Stomach (tissue), 8 donors: ENCODE measurements at regions not wholly inside any gene's neighbourhood (a gene's known extent, or its start where the extent isn't known, plus 50 kb on each side); places are given as distances from the start of the nearest gene placed in this dataset.

Source experiments
- DNase-seq, 2 donors: peaks; one replicate each; pipeline versions ENCODE4 v3.0.0 to v3.0.0-alpha.2; 2013 to 2019
- H3K27ac ChIP-seq, 5 donors: fragments of 200-600 bp in 4 of 5; sonication (generic) in 4 of 5; one replicate each; pipeline ENCODE4 v1.5.1; 2013 to 2019; ENCODE audit warnings: mild to moderate bottlenecking in 1 of 5, moderate library complexity in 1 of 5
- H3K27me3 ChIP-seq, 3 donors: fragments of 200-600 bp; sonication (generic); one replicate each; pipeline ENCODE4 v1.5.1; 2017 to 2019; ENCODE audit warnings: mixed run types in 1 of 3
- H3K36me3 ChIP-seq, 4 donors: fragments of 200-600 bp; sonication (generic); 1 replicate in 3 of 4; 2 replicates in 1 of 4; pipeline ENCODE4 v1.5.1; 2016 to 2019
- H3K4me1 ChIP-seq, 4 donors: fragments of 200-600 bp; sonication (generic); one replicate each; pipeline ENCODE4 v1.5.1; 2016 to 2019
- H3K4me3 ChIP-seq, 4 donors: fragments of 200-600 bp; sonication (generic) in 3 of 4; one replicate each; pipeline ENCODE4 v1.5.1; 2016 to 2019; ENCODE audit warnings: mild to moderate bottlenecking in 1 of 4
- H3K9me3 ChIP-seq, 4 donors: fragments of 200-600 bp; sonication (generic); one replicate each; pipeline ENCODE4 v1.5.1; 2016 to 2019
- EP300 ChIP-seq: sonication (generic); formaldehyde crosslinking; IDR thresholded peaks from one replicate; pipeline ENCODE4 v1.6.1; 2017; ENCODE audit warnings: antibody characterized with exemption
- POLR2A ChIP-seq, 4 donors: fragments of 450-650 bp; IDR thresholded peaks; one replicate each; pipeline ENCODE4 v1.6.1; 2016; ENCODE audit warnings: antibody characterized with exemption in 4 of 4, control low read depth in 2 of 4, mild to moderate bottlenecking in 1 of 4, moderate library complexity in 1 of 4
- POLR2AphosphoS5 ChIP-seq, 3 donors: sonication (generic); formaldehyde crosslinking; IDR thresholded peaks; one replicate each; pipeline ENCODE4 v1.6.1; 2016; ENCODE audit warnings: antibody characterized with exemption in 3 of 3
- WGBS, 5 donors: extraction: QIAGEN DNeasy Blood & Tissue Kit in 3 of 5; methylation state at CpG; one replicate each; pipeline versions ENCODE4 v1.1.5 to v1.1.7; 2013 to 2018; 5-methylcytosine and 5-hydroxymethylcytosine counted together
- intact Hi-C: fragments of 100-400 bp; cut with DNase I; formaldehyde crosslinking; loops from one replicate; pipeline ENCODE4 v1.15.1; 2023; ENCODE audit warnings: low total_unique reads
- TF ChIP-seq, protein P1 (sequence below), 7 experiments: fragments of 450-650 bp in 4 of 7; fragments of 200-600 bp in 3 of 7; sonication (generic) in 3 of 7; IDR thresholded peaks; one replicate each; pipeline ENCODE4 v1.5.1; 2016 to 2019; ENCODE audit warnings: antibody characterized with exemption in 7 of 7, control low read depth in 2 of 7, mild to moderate bottlenecking in 1 of 7
- donor health status: healthy with polysubstance abuse.
- donor health status: Bipolar disorder and iron deficiency.
- donor health status: healthy.

DNA sequence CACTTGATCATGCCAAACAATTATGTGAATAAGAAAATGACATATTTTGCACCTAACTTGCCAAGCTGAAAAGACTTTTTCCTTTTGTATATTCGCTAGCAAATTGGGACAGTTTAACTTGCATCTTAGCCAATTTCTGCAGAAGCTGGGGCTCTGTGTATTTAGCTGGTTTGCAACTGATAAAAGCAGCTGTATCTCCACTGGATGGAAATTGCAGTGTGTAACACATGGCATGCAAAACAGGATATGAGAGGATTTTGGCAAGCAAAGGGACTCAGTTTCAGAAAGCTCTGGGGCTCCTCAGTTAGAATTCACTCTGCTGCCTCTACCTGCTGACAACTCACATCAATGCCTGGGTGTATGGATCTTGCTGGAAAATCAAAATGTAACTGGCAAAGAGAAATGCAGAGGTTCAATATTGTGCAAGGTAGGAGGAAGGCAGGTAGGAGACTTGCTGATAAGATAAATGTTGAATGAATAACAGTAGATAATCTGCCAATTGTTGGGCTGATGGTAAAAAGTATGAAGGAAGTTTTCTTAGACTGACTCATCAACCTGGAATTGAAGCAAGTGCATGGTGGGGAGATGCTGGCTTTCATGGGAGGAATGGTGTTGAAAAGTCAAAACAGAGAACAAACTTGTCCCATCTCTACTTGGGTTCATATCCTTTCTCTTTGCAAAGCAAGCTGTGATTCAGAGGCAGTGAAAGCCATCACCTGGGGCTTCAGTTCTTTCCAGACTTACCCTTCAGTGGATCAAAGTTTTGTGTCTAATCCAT, 546.9 kb upstream of the AMELY start:
- intact Hi-C loops, result no loop called here
- no peaks in the 10 kb centered on the region for H3K36me3 ChIP-seq
- H3K27ac ChIP-seq, result no peak overlapping the region
- no peaks in the 10 kb centered on the region for H3K9me3 ChIP-seq
- WGBS, 5 donors, result 15 to 33% (median 21%) methylated on average over 1 of the region's 1 CpG; no CpG with 5 or more reads in 2 of the 5 donors
- TF ChIP-seq POLR2A (IDR thresholded peaks at IDR 0.05), result no peak
- TF ChIP-seq POLR2AphosphoS5 (IDR thresholded peaks at IDR 0.05), result no peak
- TF ChIP-seq, protein P1, sequence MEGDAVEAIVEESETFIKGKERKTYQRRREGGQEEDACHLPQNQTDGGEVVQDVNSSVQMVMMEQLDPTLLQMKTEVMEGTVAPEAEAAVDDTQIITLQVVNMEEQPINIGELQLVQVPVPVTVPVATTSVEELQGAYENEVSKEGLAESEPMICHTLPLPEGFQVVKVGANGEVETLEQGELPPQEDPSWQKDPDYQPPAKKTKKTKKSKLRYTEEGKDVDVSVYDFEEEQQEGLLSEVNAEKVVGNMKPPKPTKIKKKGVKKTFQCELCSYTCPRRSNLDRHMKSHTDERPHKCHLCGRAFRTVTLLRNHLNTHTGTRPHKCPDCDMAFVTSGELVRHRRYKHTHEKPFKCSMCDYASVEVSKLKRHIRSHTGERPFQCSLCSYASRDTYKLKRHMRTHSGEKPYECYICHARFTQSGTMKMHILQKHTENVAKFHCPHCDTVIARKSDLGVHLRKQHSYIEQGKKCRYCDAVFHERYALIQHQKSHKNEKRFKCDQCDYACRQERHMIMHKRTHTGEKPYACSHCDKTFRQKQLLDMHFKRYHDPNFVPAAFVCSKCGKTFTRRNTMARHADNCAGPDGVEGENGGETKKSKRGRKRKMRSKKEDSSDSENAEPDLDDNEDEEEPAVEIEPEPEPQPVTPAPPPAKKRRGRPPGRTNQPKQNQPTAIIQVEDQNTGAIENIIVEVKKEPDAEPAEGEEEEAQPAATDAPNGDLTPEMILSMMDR (IDR thresholded peaks at IDR 0.05), result no peak
- no peak for TF ChIP-seq EP300
- H3K27me3 ChIP-seq, result no peaks in the 10 kb centered on the region
- no peak overlapping the region for H3K4me3 ChIP-seq
- no peak for DNase-seq
- peaks cover 0 to 9% (median 0%) of the 10 kb centered on the region in 4 donors for H3K4me1 ChIP-seq

DNA sequence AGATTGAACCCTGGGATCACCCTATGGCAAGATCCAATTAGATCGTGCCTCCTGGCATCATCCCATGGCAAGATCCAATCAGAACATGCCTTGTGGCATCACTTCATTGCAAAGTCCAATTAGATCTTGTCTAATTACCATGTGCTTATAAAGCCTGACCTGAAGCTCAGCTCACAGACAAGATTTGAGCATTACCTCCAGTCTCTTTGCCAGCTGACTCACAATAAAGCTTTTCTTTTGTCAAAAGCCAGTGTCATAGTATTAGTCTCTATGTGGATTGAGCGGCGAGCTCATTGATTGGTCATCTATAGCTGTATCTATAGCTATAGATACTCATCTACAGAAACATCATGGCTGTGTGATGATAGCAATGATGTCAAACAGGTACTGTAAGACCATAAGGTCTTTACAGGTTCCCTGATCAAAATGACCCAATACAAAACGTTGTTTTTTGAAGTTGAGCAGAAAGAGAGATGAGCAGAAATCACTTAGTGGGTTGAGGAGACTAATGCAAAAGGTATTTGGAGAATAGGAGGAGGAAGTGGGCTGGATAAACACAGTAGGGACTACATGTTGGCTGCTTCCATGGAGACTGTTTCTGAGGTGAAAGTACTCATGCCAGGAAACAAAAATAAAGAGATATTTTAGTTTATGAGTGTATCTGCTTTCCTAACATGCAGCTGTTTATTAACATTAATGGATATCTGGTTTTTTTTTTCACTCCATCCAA, 545.9 kb upstream of the AMELY start:
- no peak overlapping the region for H3K4me3 ChIP-seq
- WGBS, 5 donors, result 66 to 84% (median 83%) methylated on average over 4 of the region's 4 CpGs; no CpG with 5 or more reads in 2 of the 5 donors
- TF ChIP-seq POLR2A (IDR thresholded peaks at IDR 0.05), result no peak
- TF ChIP-seq POLR2AphosphoS5 (IDR thresholded peaks at IDR 0.05), result no peak
- TF ChIP-seq EP300, result no peak
- TF ChIP-seq, protein P1 (IDR thresholded peaks at IDR 0.05), result no peak
- H3K27ac ChIP-seq, result no peak overlapping the region
- peaks cover 0 to 9% (median 0%) of the 10 kb centered on the region in 4 donors for H3K4me1 ChIP-seq
- no peaks in the 10 kb centered on the region for H3K36me3 ChIP-seq
- H3K9me3 ChIP-seq, result no peaks in the 10 kb centered on the region
- DNase-seq, result no peak
- intact Hi-C loops, result no loop called here
- H3K27me3 ChIP-seq, result no peaks in the 10 kb centered on the region

DNA sequence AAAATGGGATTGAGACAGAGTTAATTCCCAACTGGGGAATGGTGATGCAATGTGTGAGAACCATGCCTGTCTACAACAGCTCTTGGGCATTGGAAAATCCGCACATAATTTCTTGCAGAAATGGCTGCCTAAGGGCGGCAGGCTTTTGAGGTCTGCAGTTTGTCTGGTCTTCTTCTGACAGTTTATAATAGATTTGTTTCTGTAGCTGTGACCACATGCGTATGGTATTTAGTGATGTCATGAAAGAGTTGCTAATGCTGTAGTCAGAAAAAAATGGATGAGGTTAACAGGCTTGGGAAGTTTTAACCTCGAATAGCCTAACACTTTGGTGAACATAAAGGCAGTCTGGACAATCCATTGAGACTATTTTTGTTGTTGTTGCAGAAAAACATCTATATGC, 544.1 kb upstream of the AMELY start:
- H3K27me3 ChIP-seq, result no peaks in the 10 kb centered on the region

DNA sequence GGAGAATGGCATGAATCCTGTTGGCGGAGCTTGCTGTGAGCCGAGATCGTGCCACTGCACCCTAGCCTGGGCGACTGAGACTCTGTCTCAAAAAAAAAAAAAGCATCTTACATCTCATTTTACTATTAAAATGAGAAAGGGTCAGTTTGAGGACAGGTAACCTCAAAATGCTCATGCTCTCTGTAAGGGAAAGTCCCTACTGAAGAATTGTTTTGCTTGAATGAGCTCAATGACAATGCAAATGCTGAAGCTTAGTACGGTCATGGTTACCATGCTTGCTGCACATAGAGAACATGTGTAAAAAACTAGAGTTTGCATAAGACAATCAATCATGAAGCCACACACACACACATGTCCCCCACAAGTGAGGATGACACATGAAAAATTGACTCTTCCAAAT, 541.8 kb upstream of the AMELY start:
- TF ChIP-seq EP300, result no peak
- TF ChIP-seq POLR2AphosphoS5 (IDR thresholded peaks at IDR 0.05), result no peak
- TF ChIP-seq POLR2A (IDR thresholded peaks at IDR 0.05), result no peak
- TF ChIP-seq, protein P1 (IDR thresholded peaks at IDR 0.05), result no peak
- H3K27ac ChIP-seq, result no peak overlapping the region
- no peak for DNase-seq
- WGBS, 5 donors, result 82 to 100% (median 90%) methylated on average over 5 of the region's 5 CpGs; no CpG with 5 or more reads in 2 of the 5 donors
- H3K36me3 ChIP-seq, result no peaks in the 10 kb centered on the region
- H3K27me3 ChIP-seq, result no peaks in the 10 kb centered on the region
- H3K9me3 ChIP-seq, result no peaks in the 10 kb centered on the region
- H3K4me1 ChIP-seq, result peaks cover 0 to 9% (median 0%) of the 10 kb centered on the region in 4 donors
- H3K4me3 ChIP-seq, result no peak overlapping the region
- intact Hi-C loops, result no loop called here

More for the DNA sequence above, 544.1 kb upstream of the AMELY start:
- H3K36me3 ChIP-seq, result no peaks in the 10 kb centered on the region
- H3K4me3 ChIP-seq, result no peak overlapping the region
- TF ChIP-seq POLR2A (IDR thresholded peaks at IDR 0.05), result no peak
- TF ChIP-seq POLR2AphosphoS5 (IDR thresholded peaks at IDR 0.05), result no peak
- TF ChIP-seq, protein P1 (IDR thresholded peaks at IDR 0.05), result no peak
- no peak for TF ChIP-seq EP300
- H3K4me1 ChIP-seq, result peaks cover 0 to 9% (median 0%) of the 10 kb centered on the region in 4 donors
- no peak for DNase-seq
- 71 to 88% (median 81%) methylated on average over 4 of the region's 4 CpGs; no CpG with 5 or more reads in 2 of the 5 donors for WGBS, 5 donors
- H3K9me3 ChIP-seq, result no peaks in the 10 kb centered on the region
- H3K27ac ChIP-seq, result no peak overlapping the region
- intact Hi-C loops, result no loop called here
